ENCODE measurements at regions not wholly inside any gene's neighbourhood (a gene's known extent, or its start where the extent isn't known, plus 50 kb on each side); places are given as distances from the start of the nearest gene placed in this dataset.

DNA sequence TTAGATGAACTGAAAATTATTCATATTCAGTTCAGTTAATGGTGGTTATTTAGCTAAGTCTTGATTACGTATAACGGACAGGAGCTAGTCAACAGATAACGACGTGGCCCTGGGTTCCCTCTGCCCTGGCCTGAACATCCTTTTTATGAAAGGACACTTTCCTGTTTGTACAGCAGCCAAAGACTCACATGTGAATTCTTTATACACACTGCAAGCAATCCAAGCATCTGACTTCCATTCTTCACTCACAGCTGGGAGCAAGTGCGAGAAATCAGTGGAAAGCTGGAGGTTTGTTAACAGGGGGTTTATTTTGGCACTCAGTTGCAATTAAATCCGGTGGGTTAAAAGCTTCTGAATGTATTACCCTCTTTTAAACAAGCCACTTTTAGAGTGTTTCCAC lies 148.1 kb upstream of the GDF10 start:
- peaks cover 4% of the 10 kb centered on the region for H3K9me3 ChIP-seq (ENCODE audit: control insufficient read depth, low read length)
- no peaks in the 10 kb centered on the region for H3K4me1 ChIP-seq (ENCODE audit: control insufficient read depth, insufficient read depth, low read length, poor library complexity, severe bottlenecking)
- no peak overlapping the region for H3K4me3 ChIP-seq (ENCODE audit: insufficient read depth, low read depth, low read length, poor library complexity, severe bottlenecking)
- no peaks in the 10 kb centered on the region for H3K36me3 ChIP-seq (ENCODE audit: control insufficient read depth, insufficient read depth, low read length)
- DNase-seq = no peak
- H3K27ac ChIP-seq (ENCODE audit: insufficient read depth, low read length, poor library complexity, severe bottlenecking) = no peak overlapping the region
- no peaks in the 10 kb centered on the region for H3K27me3 ChIP-seq (replicated peaks; ENCODE audit: control insufficient read depth, insufficient read depth, low read length, poor library complexity, severe bottlenecking)

DNA sequence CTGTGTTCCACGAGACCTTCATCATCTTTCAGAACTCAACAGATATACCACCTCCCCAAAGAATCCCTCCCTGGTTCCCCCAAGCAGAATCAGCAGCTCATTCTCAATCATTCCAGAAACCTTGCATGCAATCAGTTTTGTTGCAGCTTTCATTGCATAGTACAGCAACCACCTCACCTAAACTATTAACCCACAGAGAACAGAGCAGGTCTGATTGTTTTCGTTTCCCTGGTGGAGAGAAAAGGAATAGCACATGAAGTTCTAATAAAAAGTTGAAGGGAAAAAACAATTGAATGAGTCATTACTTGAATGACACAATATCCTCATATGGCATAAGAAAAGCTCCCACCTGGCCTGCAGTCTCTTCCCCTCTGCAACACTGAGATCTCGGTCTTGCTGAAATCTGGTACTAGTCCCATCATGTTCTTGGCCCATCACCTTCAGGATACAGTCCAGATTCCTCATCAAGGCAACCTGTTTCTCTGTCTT lies 147.1 kb upstream of the GDF10 start:
- no peak for DNase-seq
- Histone ChIP-seq H3K9me3 (ENCODE audit: control insufficient read depth, low read length) (peaks cover 4% of the 10 kb centered on the region), H3K27ac (ENCODE audit: insufficient read depth, low read length, poor library complexity, severe bottlenecking) (no peak overlapping the region), H3K27me3 (replicated peaks; ENCODE audit: control insufficient read depth, insufficient read depth, low read length, poor library complexity, severe bottlenecking) (no peaks in the 10 kb centered on the region), H3K4me1 (ENCODE audit: control insufficient read depth, insufficient read depth, low read length, poor library complexity, severe bottlenecking) (no peaks in the 10 kb centered on the region), H3K36me3 (ENCODE audit: control insufficient read depth, insufficient read depth, low read length) (no peaks in the 10 kb centered on the region), H3K4me3 (ENCODE audit: insufficient read depth, low read depth, low read length, poor library complexity, severe bottlenecking) (no peak overlapping the region)

DNA sequence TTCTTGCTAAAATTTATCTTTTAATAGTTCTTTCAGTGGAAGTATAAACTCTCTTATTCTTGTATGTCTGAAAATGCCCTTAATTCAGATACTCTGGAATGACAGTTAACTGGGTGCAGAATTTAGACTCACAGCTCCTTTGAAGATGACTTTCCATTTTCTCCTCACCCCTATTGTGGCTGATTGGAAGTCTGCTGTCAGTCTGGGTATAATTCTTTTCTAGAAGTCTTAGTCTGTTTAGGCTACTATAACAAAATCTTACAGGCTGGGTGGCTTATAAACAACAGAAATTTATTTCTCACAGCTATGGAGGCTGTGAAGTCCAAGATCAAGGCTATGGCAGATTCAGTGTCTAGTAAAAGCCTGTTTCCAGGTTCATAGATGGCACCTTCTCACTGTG lies 145.2 kb upstream of the GDF10 start:
- H3K4me3 ChIP-seq (ENCODE audit: insufficient read depth, low read depth, low read length, poor library complexity, severe bottlenecking) = no peak overlapping the region
- no peaks in the 10 kb centered on the region for H3K4me1 ChIP-seq (ENCODE audit: control insufficient read depth, insufficient read depth, low read length, poor library complexity, severe bottlenecking)
- DNase-seq = no peak
- H3K9me3 ChIP-seq (ENCODE audit: control insufficient read depth, low read length) = peaks cover 4% of the 10 kb centered on the region
- no peak overlapping the region for H3K27ac ChIP-seq (ENCODE audit: insufficient read depth, low read length, poor library complexity, severe bottlenecking)
- H3K36me3 ChIP-seq (ENCODE audit: control insufficient read depth, insufficient read depth, low read length) = no peaks in the 10 kb centered on the region
- H3K27me3 ChIP-seq (replicated peaks; ENCODE audit: control insufficient read depth, insufficient read depth, low read length, poor library complexity, severe bottlenecking) = no peaks in the 10 kb centered on the region

DNA sequence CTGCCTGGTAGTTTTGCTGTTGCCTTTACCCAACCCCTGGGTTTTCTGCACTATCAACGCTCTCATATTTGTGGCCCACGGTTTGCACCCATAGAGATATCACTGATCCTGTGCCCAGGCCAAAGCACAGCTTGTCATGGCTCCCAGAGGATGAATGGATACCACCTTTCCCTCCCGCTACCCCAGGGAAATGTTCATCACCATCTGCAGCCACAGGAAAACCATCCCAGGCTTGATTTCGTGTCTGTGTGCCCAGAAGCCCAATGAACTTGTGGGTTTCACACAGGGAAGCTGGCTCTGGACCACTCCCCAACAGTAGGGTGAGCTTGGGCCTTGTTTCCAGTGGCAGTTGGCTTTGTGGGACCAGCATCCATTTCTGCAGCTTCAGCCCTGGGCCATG lies 143.1 kb upstream of the GDF10 start:
- H3K9me3 ChIP-seq (ENCODE audit: control insufficient read depth, low read length) = peaks cover 4% of the 10 kb centered on the region
- no peak for DNase-seq
- H3K27me3 ChIP-seq (replicated peaks; ENCODE audit: control insufficient read depth, insufficient read depth, low read length, poor library complexity, severe bottlenecking) = no peaks in the 10 kb centered on the region
- no peaks in the 10 kb centered on the region for H3K4me1 ChIP-seq (ENCODE audit: control insufficient read depth, insufficient read depth, low read length, poor library complexity, severe bottlenecking)
- no peak overlapping the region for H3K4me3 ChIP-seq (ENCODE audit: insufficient read depth, low read depth, low read length, poor library complexity, severe bottlenecking)
- H3K27ac ChIP-seq (ENCODE audit: insufficient read depth, low read length, poor library complexity, severe bottlenecking) = no peak overlapping the region
- H3K36me3 ChIP-seq (ENCODE audit: control insufficient read depth, insufficient read depth, low read length) = no peaks in the 10 kb centered on the region

DNA sequence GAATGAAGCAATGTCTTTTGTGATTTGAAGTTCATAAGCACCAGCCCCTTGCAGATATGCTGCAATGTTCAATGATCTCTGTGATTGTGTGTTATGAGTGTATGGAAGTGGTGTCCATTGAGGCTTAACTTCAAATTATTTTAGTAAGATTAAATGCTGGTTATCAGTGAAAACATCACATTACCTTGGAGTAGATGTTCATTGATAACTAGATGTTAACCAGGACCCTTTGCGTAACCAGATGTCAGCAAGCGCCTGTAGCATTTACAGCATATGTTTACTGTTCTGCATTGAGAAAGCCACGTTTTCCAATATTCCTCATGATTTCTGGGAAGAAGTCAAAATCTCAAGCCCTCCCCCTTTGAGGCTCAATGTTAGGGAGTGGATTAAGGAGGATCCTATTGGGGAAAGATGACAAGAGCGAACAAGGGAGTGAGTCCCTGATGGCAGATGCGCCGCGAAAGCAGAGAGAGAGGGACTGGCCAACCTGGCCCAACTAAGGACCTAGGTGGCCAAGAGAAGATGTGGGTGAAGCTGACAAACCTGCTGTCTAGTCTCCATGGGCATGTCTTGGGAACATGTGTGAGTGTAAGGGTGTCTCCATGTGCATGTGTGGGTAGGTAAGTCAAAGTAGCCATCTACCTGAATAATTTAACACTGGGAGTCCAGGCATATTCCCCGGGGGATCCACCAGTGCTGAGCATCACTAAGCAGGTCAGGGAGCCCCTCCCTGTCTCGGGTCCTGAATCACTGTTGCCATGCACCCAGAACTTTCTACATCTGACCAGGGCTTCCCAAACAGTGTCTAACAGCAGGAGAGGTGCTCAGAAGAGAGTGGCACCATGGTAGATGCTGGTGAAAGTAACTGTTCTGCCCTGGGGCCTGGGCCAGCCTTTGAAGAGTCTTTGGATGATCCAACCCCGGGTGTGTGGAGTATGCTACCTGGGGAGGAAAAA lies 141.6 kb upstream of the GDF10 start:
- Histone ChIP-seq H3K4me1 (ENCODE audit: control insufficient read depth, insufficient read depth, low read length, poor library complexity, severe bottlenecking) (no peaks in the 10 kb centered on the region), H3K27me3 (replicated peaks; ENCODE audit: control insufficient read depth, insufficient read depth, low read length, poor library complexity, severe bottlenecking) (no peaks in the 10 kb centered on the region), H3K36me3 (ENCODE audit: control insufficient read depth, insufficient read depth, low read length) (no peaks in the 10 kb centered on the region), H3K9me3 (ENCODE audit: control insufficient read depth, low read length) (peaks cover 4% of the 10 kb centered on the region), H3K27ac (ENCODE audit: insufficient read depth, low read length, poor library complexity, severe bottlenecking) (no peak overlapping the region), H3K4me3 (ENCODE audit: insufficient read depth, low read depth, low read length, poor library complexity, severe bottlenecking) (no peak overlapping the region)
- DNase-seq = no peak

DNA sequence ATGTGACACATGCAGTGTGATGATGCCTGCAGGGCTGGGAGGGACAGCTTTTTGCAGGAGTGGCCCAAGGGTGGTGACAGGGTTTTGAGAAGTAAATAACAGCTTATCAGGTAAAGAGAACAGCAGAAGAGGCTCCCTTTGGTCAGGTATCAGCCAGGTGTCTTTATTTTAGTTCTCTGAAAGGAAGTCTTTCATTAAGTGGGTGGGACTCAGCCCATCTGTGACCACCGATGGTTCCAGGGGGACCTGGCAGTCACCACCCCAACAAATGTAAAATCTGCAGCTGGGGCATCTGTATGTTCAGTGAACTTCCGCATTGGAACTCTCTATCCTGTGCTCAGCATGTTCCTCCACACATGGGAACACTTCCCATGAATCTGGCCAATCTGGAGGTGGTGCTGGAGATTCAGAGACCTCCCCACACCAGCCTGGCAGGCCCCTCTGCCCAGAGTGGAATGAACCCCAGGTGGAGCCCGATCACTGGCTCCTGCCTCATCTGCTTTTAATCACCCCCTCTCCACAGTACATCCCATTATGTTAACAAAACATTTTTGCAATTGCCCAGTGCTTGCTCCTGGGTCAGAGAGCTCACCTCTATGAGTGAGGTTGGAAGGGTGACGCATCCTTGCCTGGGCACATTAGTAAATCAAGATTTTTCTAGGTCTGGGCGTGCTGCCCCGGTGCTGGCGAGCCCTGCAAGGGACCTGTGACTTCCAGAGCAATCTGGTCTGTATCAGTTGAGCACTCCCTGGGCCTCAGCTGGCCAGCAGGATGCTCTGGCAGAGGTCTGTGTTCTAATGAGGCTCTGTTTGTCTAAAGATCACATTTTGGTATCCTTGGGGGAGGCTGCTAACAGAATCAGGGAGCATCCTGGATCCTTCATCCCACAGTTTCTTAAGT lies 140.4 kb upstream of the GDF10 start:
- Histone ChIP-seq H3K4me3 (ENCODE audit: insufficient read depth, low read depth, low read length, poor library complexity, severe bottlenecking) (no peak overlapping the region), H3K9me3 (ENCODE audit: control insufficient read depth, low read length) (peaks cover 4% of the 10 kb centered on the region), H3K36me3 (ENCODE audit: control insufficient read depth, insufficient read depth, low read length) (no peaks in the 10 kb centered on the region), H3K4me1 (ENCODE audit: control insufficient read depth, insufficient read depth, low read length, poor library complexity, severe bottlenecking) (no peaks in the 10 kb centered on the region), H3K27me3 (replicated peaks; ENCODE audit: control insufficient read depth, insufficient read depth, low read length, poor library complexity, severe bottlenecking) (no peaks in the 10 kb centered on the region), H3K27ac (ENCODE audit: insufficient read depth, low read length, poor library complexity, severe bottlenecking) (no peak overlapping the region)
- DNase-seq = no peak

DNA sequence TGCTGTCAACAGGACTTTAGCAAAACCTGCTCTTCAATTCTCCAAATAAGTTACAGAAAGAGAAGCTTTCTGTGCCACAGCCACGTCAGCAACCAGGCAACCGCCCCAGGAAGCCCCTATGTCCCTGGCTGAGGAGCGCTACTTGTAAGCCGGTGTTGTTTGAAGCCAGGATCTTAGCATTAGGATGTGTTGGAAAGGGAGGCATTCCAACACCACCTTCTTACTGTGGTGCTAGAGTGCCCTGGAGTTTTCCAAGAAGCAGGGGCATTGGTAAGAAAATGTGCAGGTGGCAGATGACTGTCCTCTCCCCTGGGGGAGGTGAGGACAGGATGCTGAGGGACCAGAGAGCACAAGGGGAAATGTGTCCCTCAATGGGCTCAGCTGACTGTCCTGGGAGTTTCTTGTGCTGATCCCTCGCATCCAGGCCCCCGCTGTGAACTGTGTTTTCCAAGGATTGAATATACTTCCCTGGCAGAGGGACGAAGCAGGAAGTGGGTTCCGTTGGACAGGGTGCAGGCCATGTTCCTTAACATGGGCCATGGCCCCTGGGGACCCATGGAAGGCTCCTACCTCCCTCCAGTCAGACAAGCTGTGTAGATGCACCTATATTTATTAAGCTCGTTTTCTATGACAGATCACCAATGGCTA lies 139.6 kb upstream of the GDF10 start:
- no peaks in the 10 kb centered on the region for H3K27me3 ChIP-seq (replicated peaks; ENCODE audit: control insufficient read depth, insufficient read depth, low read length, poor library complexity, severe bottlenecking)
- no peaks in the 10 kb centered on the region for H3K9me3 ChIP-seq (ENCODE audit: control insufficient read depth, low read length)
- H3K36me3 ChIP-seq (ENCODE audit: control insufficient read depth, insufficient read depth, low read length) = no peaks in the 10 kb centered on the region
- no peaks in the 10 kb centered on the region for H3K4me1 ChIP-seq (ENCODE audit: control insufficient read depth, insufficient read depth, low read length, poor library complexity, severe bottlenecking)
- no peak overlapping the region for H3K27ac ChIP-seq (ENCODE audit: insufficient read depth, low read length, poor library complexity, severe bottlenecking)
- no peak overlapping the region for H3K4me3 ChIP-seq (ENCODE audit: insufficient read depth, low read depth, low read length, poor library complexity, severe bottlenecking)
- DNase-seq = no peak

DNA sequence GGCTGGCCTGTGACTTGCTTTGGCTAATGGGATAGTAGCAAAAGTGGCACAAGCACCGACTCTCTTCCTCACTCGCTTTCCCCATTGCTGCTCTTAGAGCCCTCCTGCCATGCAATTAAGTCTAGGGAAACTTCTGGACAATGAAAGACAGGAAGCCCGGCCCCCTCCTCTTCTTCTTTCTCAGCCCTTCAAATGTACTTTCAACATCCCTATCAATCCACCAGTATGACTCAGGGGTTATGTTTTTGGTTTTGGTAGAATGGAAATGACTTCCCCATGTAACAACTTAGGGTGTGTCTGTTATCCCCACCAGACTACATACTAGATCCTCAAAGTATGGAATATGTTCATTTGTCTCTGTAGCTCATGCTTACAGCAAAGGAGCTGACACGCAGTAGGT lies 139.0 kb upstream of the GDF10 start:
- no peak for DNase-seq
- Histone ChIP-seq H3K9me3 (ENCODE audit: control insufficient read depth, low read length) (no peaks in the 10 kb centered on the region), H3K27me3 (replicated peaks; ENCODE audit: control insufficient read depth, insufficient read depth, low read length, poor library complexity, severe bottlenecking) (no peaks in the 10 kb centered on the region), H3K36me3 (ENCODE audit: control insufficient read depth, insufficient read depth, low read length) (no peaks in the 10 kb centered on the region), H3K27ac (ENCODE audit: insufficient read depth, low read length, poor library complexity, severe bottlenecking) (no peak overlapping the region), H3K4me3 (ENCODE audit: insufficient read depth, low read depth, low read length, poor library complexity, severe bottlenecking) (no peak overlapping the region), H3K4me1 (ENCODE audit: control insufficient read depth, insufficient read depth, low read length, poor library complexity, severe bottlenecking) (no peaks in the 10 kb centered on the region)

DNA sequence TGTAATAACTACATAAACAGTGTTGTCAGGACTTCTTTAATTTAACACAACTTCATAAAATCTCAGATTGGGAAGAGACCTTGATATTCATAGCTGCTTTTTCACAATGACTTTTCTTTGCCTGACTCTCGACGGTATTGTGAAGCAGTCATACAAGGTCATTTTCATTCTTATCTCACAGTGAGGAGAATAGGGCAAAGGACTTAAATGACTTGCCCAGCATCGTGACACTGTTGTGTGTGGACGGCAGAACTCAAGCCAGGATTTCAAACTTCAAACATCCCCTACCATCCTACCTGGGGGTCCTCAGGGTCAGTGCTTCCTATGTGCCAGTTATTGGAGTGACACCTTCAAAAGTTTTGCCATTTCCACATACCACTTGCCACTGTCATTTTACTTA lies 138.5 kb upstream of the GDF10 start:
- Histone ChIP-seq H3K4me1 (ENCODE audit: control insufficient read depth, insufficient read depth, low read length, poor library complexity, severe bottlenecking) (no peaks in the 10 kb centered on the region), H3K9me3 (ENCODE audit: control insufficient read depth, low read length) (no peaks in the 10 kb centered on the region), H3K36me3 (ENCODE audit: control insufficient read depth, insufficient read depth, low read length) (no peaks in the 10 kb centered on the region), H3K27me3 (replicated peaks; ENCODE audit: control insufficient read depth, insufficient read depth, low read length, poor library complexity, severe bottlenecking) (no peaks in the 10 kb centered on the region), H3K27ac (ENCODE audit: insufficient read depth, low read length, poor library complexity, severe bottlenecking) (no peak overlapping the region), H3K4me3 (ENCODE audit: insufficient read depth, low read depth, low read length, poor library complexity, severe bottlenecking) (no peak overlapping the region)
- no peak for DNase-seq

All from effector memory CD4-positive, alpha-beta T cell (primary cell).